GM21825 (cell line): ENCODE measurements at regions not wholly inside any gene's neighbourhood (a gene's known extent, or its start where the extent isn't known, plus 50 kb on each side); places are given as distances from the start of the nearest gene placed in this dataset.

Experiments
- ATAC-seq: cut with Tn5 transposase; IDR thresholded peaks from one replicate; pipeline ENCODE4 v1.9.1; 2021; ENCODE audit warnings: mild to moderate bottlenecking, moderate library complexity; ENCODE audit not compliant: unreplicated experiment

GRCh38 chr10:44476409-44477045 is 91.6 kb upstream of the CXCL12 start:
- no peak for ATAC-seq

- ATAC-seq: no peak
Observed at GRCh38 chr10:44477046-44477425, 92.1 kb upstream of the CXCL12 start.

- no peak for ATAC-seq
Observed at GRCh38 chr10:44478040-44478439, 93.1 kb upstream of the CXCL12 start.

- ATAC-seq: no peak
Observed at GRCh38 chr10:44478876-44479705, 94.2 kb upstream of the CXCL12 start.

- ATAC-seq: no peak
Observed at GRCh38 chr10:44492678-44493077, 107.8 kb upstream of the CXCL12 start.

- ATAC-seq: no peak
Observed at GRCh38 chr10:44498222-44498621, 113.3 kb upstream of the CXCL12 start.

- ATAC-seq: no peak
Observed at GRCh38 chr10:44500451-44500850, 115.6 kb upstream of the CXCL12 start.

- ATAC-seq: no peak
Observed at GRCh38 chr10:44506386-44506785, 121.5 kb upstream of the CXCL12 start.

GRCh38 chr10:44510379-44511115 is 125.7 kb upstream of the CXCL12 start:
- no peak for ATAC-seq

GRCh38 chr10:44511166-44511565 is 126.3 kb upstream of the CXCL12 start:
- ATAC-seq: no peak

GRCh38 chr10:44511601-44512000 is 126.7 kb upstream of the CXCL12 start:
- no peak for ATAC-seq

GRCh38 chr10:44512431-44513022 is 127.6 kb upstream of the CXCL12 start:
- no peak for ATAC-seq

GRCh38 chr10:44513591-44513990 is 128.7 kb upstream of the CXCL12 start:
- no peak for ATAC-seq

- ATAC-seq: no peak
Observed at GRCh38 chr10:44516891-44517290, 132.0 kb upstream of the CXCL12 start.

GRCh38 chr10:44517635-44518034 is 132.7 kb upstream of the CXCL12 start:
- no peak for ATAC-seq

- no peak for ATAC-seq
Observed at GRCh38 chr10:44519361-44519760, 134.5 kb upstream of the CXCL12 start.

GRCh38 chr10:44520651-44521050 is 135.8 kb upstream of the CXCL12 start:
- ATAC-seq: no peak

- ATAC-seq: no peak
Observed at GRCh38 chr10:44539178-44539577, 154.3 kb upstream of the CXCL12 start.

GRCh38 chr10:44552726-44553125 is 167.8 kb upstream of the CXCL12 start:
- no peak for ATAC-seq

- ATAC-seq: no peak
Observed at GRCh38 chr10:44557596-44558191, 172.8 kb upstream of the CXCL12 start.

GRCh38 chr10:44558521-44558920 is 173.6 kb upstream of the CXCL12 start:
- ATAC-seq: no peak
